H1 (cell line): ENCODE measurements at regions not wholly inside any gene's neighbourhood (a gene's known extent, or its start where the extent isn't known, plus 50 kb on each side); places are given as distances from the start of the nearest gene placed in this dataset.

ENCODE experiments used
- CTCF ChIA-PET: fragments of 300-600 bp; sonication (Branson Sonifier 250); formaldehyde crosslinking; loops from one replicate; lab custom pipeline; 2021; ENCODE audit not compliant: partially characterized antibody; lab: Charles Lee
- POLR2A ChIA-PET: fragments of 300-600 bp; sonication (Branson Sonifier 250); formaldehyde crosslinking; loops from one replicate; lab custom pipeline; 2021; ENCODE audit warnings: inconsistent platforms; ENCODE audit not compliant: partially characterized antibody; lab: Charles Lee
- DNase-seq, 2 experiments: peaks; one replicate each; pipeline versions ENCODE4 v3.0.0 to v3.0.0-alpha.2; 2010 to 2022; ENCODE audit warnings: low spot score in 2 of 2, low read depth in 1 of 2, mixed read lengths in 1 of 2
- FAIRE-seq: peaks from 2 replicates; lab custom pipeline; 2011; peaks lifted over from hg19 to GRCh38; lab: Jason Lieb, UNC
- H2AFZ ChIP-seq: 2 replicates; pipeline ENCODE4 v1.8.1; 2012; ENCODE audit warnings: low read length, inconsistent platforms
- H2AK5ac ChIP-seq: 2 replicates; pipeline ENCODE4 v1.6.1; 2013; ENCODE audit warnings: low read depth, low read length
- H2BK120ac ChIP-seq: replicated peaks from 2 replicates; pipeline ENCODE3; 2013; ENCODE audit warnings: low read depth, low read length, inconsistent platforms
- H2BK12ac ChIP-seq: 2 replicates; pipeline ENCODE4 v1.6.1; 2013; ENCODE audit warnings: low read depth, low read length
- H2BK15ac ChIP-seq: 2 replicates; pipeline ENCODE4 v1.6.1; 2013; ENCODE audit warnings: low read length
- H2BK20ac ChIP-seq: 2 replicates; pipeline ENCODE4 v1.6.1; 2013; ENCODE audit warnings: low read length
- H2BK5ac ChIP-seq: 2 replicates; pipeline ENCODE4 v1.6.1; 2013; ENCODE audit warnings: low read depth, low read length
- H3K14ac ChIP-seq: 2 replicates; pipeline ENCODE4 v1.6.1; 2013; ENCODE audit warnings: inconsistent platforms; ENCODE audit not compliant: insufficient read length
- H3K18ac ChIP-seq: 2 replicates; pipeline ENCODE4 v1.6.1; 2013; ENCODE audit warnings: low read length; ENCODE audit errors: extremely low read depth
- H3K23ac ChIP-seq: 2 replicates; pipeline ENCODE4 v1.6.1; 2013; ENCODE audit warnings: inconsistent platforms; ENCODE audit not compliant: insufficient read length
- H3K23me2 ChIP-seq: 2 replicates; pipeline ENCODE4 v1.6.1; 2013; ENCODE audit warnings: low read depth, low read length
- H3K27ac ChIP-seq: 2 replicates; pipeline ENCODE4 v1.6.1; 2011; ENCODE audit warnings: low read depth, low read length, inconsistent platforms
- H3K27me3 ChIP-seq, 4 experiments: replicated peaks in 1 of 4; 1 replicate in 1 of 4; 2 replicates in 3 of 4; pipeline versions ENCODE4 v1.6.1 to v1.8.1; 2011 to 2013; ENCODE audit warnings: low read length in 3 of 4, mild to moderate bottlenecking in 3 of 4, inconsistent platforms in 2 of 4, mixed read lengths in 2 of 4, moderate library complexity in 1 of 4; ENCODE audit not compliant: control insufficient read depth in 3 of 4, insufficient read depth in 3 of 4; ENCODE audit errors: extremely low read depth in 1 of 4
- H3K36me3 ChIP-seq, 4 experiments: 2 replicates each; pipeline versions ENCODE4 v1.6.1 to v1.8.1; 2011 to 2013; ENCODE audit warnings: mild to moderate bottlenecking in 4 of 4, low read length in 3 of 4, moderate library complexity in 2 of 4, control low read depth in 1 of 4, inconsistent platforms in 1 of 4; ENCODE audit not compliant: insufficient read depth in 4 of 4, control insufficient read depth in 2 of 4
- H3K4ac ChIP-seq: replicated peaks from 2 replicates; pipeline ENCODE3; 2013; ENCODE audit warnings: low read length, low read depth, mixed read lengths, inconsistent platforms; ENCODE audit not compliant: insufficient read length
- H3K4me1 ChIP-seq, 4 experiments: replicated peaks in 1 of 4; 1 replicate in 1 of 4; 2 replicates in 3 of 4; pipeline versions ENCODE4 v1.6.1 to v1.8.1; 2011 to 2013; ENCODE audit warnings: low read length in 3 of 4, inconsistent platforms in 2 of 4, mixed read lengths in 1 of 4; ENCODE audit not compliant: insufficient read depth in 4 of 4, control insufficient read depth in 3 of 4
- H3K4me2 ChIP-seq, 2 experiments: 2 replicates each; pipeline versions ENCODE4 v1.6.1 to v1.8.1; 2011 to 2013; ENCODE audit warnings: low read depth in 2 of 2, low read length in 2 of 2, control low read depth in 1 of 2, inconsistent platforms in 1 of 2, mild to moderate bottlenecking in 1 of 2; ENCODE audit not compliant: insufficient read depth in 1 of 2
- H3K4me3 ChIP-seq, 4 experiments: fragments of 200-600, 300-600 bp in 1 of 4; sonication (generic), shearing (Covaris generic), sonication (Bioruptor Twin) in 1 of 4; 2 replicates each; pipeline versions ENCODE4 v1.5.1 to v1.8.1; 2011 to 2016; ENCODE audit warnings: low read length in 4 of 4, low read depth in 3 of 4, control low read depth in 2 of 4, inconsistent platforms in 2 of 4, mild to moderate bottlenecking in 2 of 4, mixed read lengths in 1 of 4, moderate library complexity in 1 of 4; ENCODE audit not compliant: insufficient read depth in 2 of 4; ENCODE audit errors: extremely low read depth in 1 of 4
- H3K56ac ChIP-seq: replicated peaks from 2 replicates; pipeline ENCODE3; 2013; ENCODE audit warnings: low read depth, mild to moderate bottlenecking, mixed read lengths, low read length, inconsistent platforms; ENCODE audit not compliant: insufficient read length
- H3K79me1 ChIP-seq: 2 replicates; pipeline ENCODE4 v1.6.1; 2013; ENCODE audit warnings: low read depth, low read length, control low read depth
- H3K79me2 ChIP-seq, 2 experiments: 2 replicates each; pipeline versions ENCODE4 v1.6.1 to v1.8.1; 2012 to 2013; ENCODE audit warnings: low read length in 2 of 2, mild to moderate bottlenecking in 2 of 2, inconsistent platforms in 1 of 2; ENCODE audit not compliant: insufficient read depth in 2 of 2, control insufficient read depth in 1 of 2
- H3K9ac ChIP-seq, 4 experiments: replicated peaks in 1 of 4; 1 replicate in 1 of 4; 2 replicates in 3 of 4; pipeline versions ENCODE4 v1.6.1 to v1.8.1; 2011 to 2013; ENCODE audit warnings: low read depth in 3 of 4, low read length in 3 of 4, control low read depth in 2 of 4, mild to moderate bottlenecking in 2 of 4, moderate library complexity in 2 of 4, inconsistent platforms in 1 of 4; ENCODE audit errors: extremely low read depth in 1 of 4
- H3K9me3 ChIP-seq, 2 experiments: 2 replicates each; pipeline versions ENCODE4 v1.6.1 to v1.8.1; 2012 to 2013; ENCODE audit warnings: mild to moderate bottlenecking in 2 of 2, moderate library complexity in 2 of 2, control low read depth in 1 of 2, inconsistent platforms in 1 of 2, low read depth in 1 of 2, low read length in 1 of 2, mixed read lengths in 1 of 2; ENCODE audit not compliant: insufficient read depth in 2 of 2
- H4K20me1 ChIP-seq, 2 experiments: replicated peaks in 1 of 2; 2 replicates each; pipeline versions ENCODE3 to v1.8.1; 2011 to 2013; ENCODE audit warnings: inconsistent platforms in 2 of 2, low read length in 2 of 2, mild to moderate bottlenecking in 1 of 2; ENCODE audit not compliant: insufficient read depth in 2 of 2, control insufficient read depth in 1 of 2
- H4K5ac ChIP-seq: 2 replicates; pipeline ENCODE4 v1.6.1; 2013; ENCODE audit warnings: low read length, low read depth, mixed read lengths, inconsistent platforms; ENCODE audit not compliant: insufficient read length
- H4K8ac ChIP-seq: 2 replicates; pipeline ENCODE4 v1.8.0; 2013; ENCODE audit warnings: mild to moderate bottlenecking, moderate library complexity, low read length, inconsistent platforms; ENCODE audit not compliant: insufficient read depth; ENCODE audit errors: extremely low read depth
- H4K91ac ChIP-seq: replicated peaks from 2 replicates; pipeline ENCODE3; 2013; ENCODE audit warnings: low read length, mixed read lengths, inconsistent platforms; ENCODE audit not compliant: insufficient read length
- CTCF ChIP-seq, 3 experiments: IDR thresholded peaks; 1 replicate in 2 of 3; 2 replicates in 1 of 3; pipeline versions ENCODE4 v1.5.1 to v1.6.1; 2011; ENCODE audit warnings: low read length in 3 of 3, mild to moderate bottlenecking in 3 of 3, inconsistent platforms in 2 of 3, low read depth in 1 of 3, moderate library complexity in 1 of 3; ENCODE audit not compliant: insufficient read depth in 1 of 3; ENCODE audit errors: control extremely low read depth in 1 of 3
- KDM5A ChIP-seq: fragments of 200-600 bp; IDR thresholded peaks from 2 replicates; pipeline ENCODE4 v1.7.1; 2012; ENCODE audit warnings: mild to moderate bottlenecking, low read length, inconsistent platforms, mixed read lengths
- MAFK ChIP-seq: IDR thresholded peaks from 2 replicates; pipeline ENCODE4 v1.6.1; 2012; ENCODE audit warnings: low read depth, mild to moderate bottlenecking, improper control_type of control experiment, low read length
- SP4 ChIP-seq: IDR thresholded peaks from 2 replicates; pipeline ENCODE4 v1.6.1; 2012; ENCODE audit warnings: low read length, inconsistent platforms
- TAF7 ChIP-seq: optimal IDR thresholded peaks from 2 replicates; pipeline ENCODE3; 2011; ENCODE audit warnings: low read depth, mild to moderate bottlenecking, inconsistent platforms, low read length, moderate library complexity, borderline replicate concordance

GRCh38 chr6:117817992-117818391 lies 89.1 kb upstream of the SLC35F1 start:
- no peak overlapping the region for H3K9ac ChIP-seq
- H3K23me2 ChIP-seq, result no peaks in the 10 kb centered on the region
- ChIA-PET POLR2A (no interaction called here), CTCF (no interaction called here)
- H2AFZ ChIP-seq, result no peak overlapping the region
- H4K5ac ChIP-seq, result no peak overlapping the region
- H3K14ac ChIP-seq, result no peak overlapping the region
- H2BK20ac ChIP-seq, result no peak overlapping the region
- H4K20me1 ChIP-seq, result no peaks in the 10 kb centered on the region
- H3K4me2 ChIP-seq, result no peak overlapping the region
- peaks cover 0 to 5% of the 10 kb centered on the region in 2 experiments; a peak in 1 of 4 replicates for H3K9me3 ChIP-seq
- H3K27ac ChIP-seq, result no peak overlapping the region
- H3K36me3 ChIP-seq, result no peaks in the 10 kb centered on the region
- H2BK5ac ChIP-seq, result no peak overlapping the region
- H3K27me3 ChIP-seq, result no peaks in the 10 kb centered on the region
- no peak overlapping the region for H2BK120ac ChIP-seq
- H3K18ac ChIP-seq, result no peak overlapping the region
- H3K79me1 ChIP-seq, result no peaks in the 10 kb centered on the region
- no peaks in the 10 kb centered on the region for H3K4me1 ChIP-seq
- H2BK12ac ChIP-seq, result no peak overlapping the region
- no peak overlapping the region for H3K23ac ChIP-seq
- no peak overlapping the region for H3K56ac ChIP-seq
- H2AK5ac ChIP-seq, result no peak overlapping the region
- no peak overlapping the region for H2BK15ac ChIP-seq
- H3K4ac ChIP-seq, result no peak overlapping the region
- DNase-seq, result no peak
- H4K8ac ChIP-seq, result no peak overlapping the region
- FAIRE-seq, result no peak
- H3K4me3 ChIP-seq, result no peak overlapping the region
- H3K79me2 ChIP-seq, result no peaks in the 10 kb centered on the region
- no peak overlapping the region for H4K91ac ChIP-seq
- TF ChIP-seq CTCF (IDR thresholded peaks at IDR 0.05; ENCODE audit: control extremely low read depth in 1 of 3, insufficient read depth in 1 of 3, low read depth in 1 of 3, low read length in 3 of 3), result no peak
- TF ChIP-seq TAF7, result no peak
- no peak for TF ChIP-seq KDM5A
- no peak for TF ChIP-seq SP4
- TF ChIP-seq MAFK, result no peak
